Sigmoid colon (tissue), 4 donors: ENCODE measurements at regions not wholly inside any gene's neighbourhood (a gene's known extent, or its start where the extent isn't known, plus 50 kb on each side); places are given as distances from the start of the nearest gene placed in this dataset.

ENCODE experiments used
- CTCF ChIP-seq, 4 experiments: fragments of 450-650 bp in 3 of 4; fragments of 200-600 bp in 1 of 4; IDR thresholded peaks; one replicate each; pipeline ENCODE4 v1.5.1; 2016 to 2019; ENCODE audit warnings: antibody characterized with exemption in 4 of 4, mild to moderate bottlenecking in 3 of 4, moderate library complexity in 2 of 4
- EP300 ChIP-seq, 4 donors: sonication (generic); formaldehyde crosslinking; IDR thresholded peaks; one replicate each; pipeline ENCODE4 v1.6.1; 2017; ENCODE audit warnings: antibody characterized with exemption in 4 of 4
- POLR2A ChIP-seq, 2 donors: fragments of 450-650 bp; IDR thresholded peaks; one replicate each; pipeline ENCODE4 v1.6.1; 2016; ENCODE audit warnings: antibody characterized with exemption in 2 of 2, mild to moderate bottlenecking in 2 of 2, moderate library complexity in 2 of 2

DNA sequence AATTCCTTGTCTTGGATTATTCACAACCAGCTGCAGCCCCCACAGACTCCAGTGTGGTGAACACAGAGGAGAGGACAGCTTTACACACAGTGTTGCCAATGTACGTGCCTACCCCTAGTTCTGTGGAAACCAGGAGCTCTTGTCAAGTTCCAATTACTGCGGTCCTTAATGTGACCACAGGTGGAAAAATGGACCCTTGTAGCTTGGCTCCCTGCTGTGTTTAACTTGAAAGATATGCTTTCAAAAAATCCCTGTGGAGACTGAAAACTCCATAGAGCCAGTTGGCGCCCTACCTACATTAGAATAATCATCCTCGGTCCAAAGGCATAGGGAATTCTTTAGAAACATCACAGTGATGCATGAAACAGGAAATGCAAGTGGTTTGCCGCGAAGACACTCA lies 118.3 kb upstream of the SLC22A23 start:
- TF ChIP-seq POLR2A (IDR thresholded peaks at IDR 0.05) (no peak), CTCF (IDR thresholded peaks at IDR 0.05) (no peak), EP300 (IDR thresholded peaks at IDR 0.05) (no peak)
